ENCODE measurements at regions not wholly inside any gene's neighbourhood (a gene's known extent, or its start where the extent isn't known, plus 50 kb on each side); places are given as distances from the start of the nearest gene placed in this dataset.

GRCh38 chr2:78353168-78353567, 672.3 kb upstream of the REG3G start:
- no peak for ATAC-seq
- TF ChIP-seq RARB (CRISPR knock-in tag; IDR thresholded peaks at IDR 0.05), result no peak
- TF ChIP-seq TOX (CRISPR knock-in tag; IDR thresholded peaks at IDR 0.05; ENCODE audit: borderline replicate concordance), result no peak
- TF ChIP-seq POU6F1 (CRISPR knock-in tag; IDR thresholded peaks at IDR 0.05; ENCODE audit: borderline replicate concordance, low read depth), result no peak
- TF ChIP-seq ZFP30 (CRISPR knock-in tag; IDR thresholded peaks at IDR 0.05), result no peak
- no peak for TF ChIP-seq PATZ1 (CRISPR knock-in tag; IDR thresholded peaks at IDR 0.05; ENCODE audit: borderline replicate concordance)

- no peak for ATAC-seq
- TF ChIP-seq TCF4 (CRISPR knock-in tag; IDR thresholded peaks at IDR 0.05; ENCODE audit: borderline replicate concordance) (no peak), ARNTL (CRISPR knock-in tag; IDR thresholded peaks at IDR 0.05; ENCODE audit: borderline replicate concordance, low read depth) (no peak)
Observed at GRCh38 chr2:78355967-78356366, 669.5 kb upstream of the REG3G start.

GRCh38 chr2:78383576-78383975, 641.9 kb upstream of the REG3G start:
- no peak for TF ChIP-seq PPARA (CRISPR knock-in tag; IDR thresholded peaks at IDR 0.05; ENCODE audit: borderline replicate concordance)
- TF ChIP-seq ZC3H10 (CRISPR knock-in tag; IDR thresholded peaks at IDR 0.05), result no peak
- no peak for TF ChIP-seq ZFP3 (CRISPR knock-in tag; IDR thresholded peaks at IDR 0.05)
- TF ChIP-seq BACH2 (CRISPR knock-in tag; IDR thresholded peaks at IDR 0.05; ENCODE audit: borderline replicate concordance), result no peak
- TF ChIP-seq TOX (CRISPR knock-in tag; IDR thresholded peaks at IDR 0.05; ENCODE audit: borderline replicate concordance), result no peak
- TF ChIP-seq GLIS3 (CRISPR knock-in tag; IDR thresholded peaks at IDR 0.05), result no peak
- no peak for TF ChIP-seq PATZ1 (CRISPR knock-in tag; IDR thresholded peaks at IDR 0.05; ENCODE audit: borderline replicate concordance)
- no peak for TF ChIP-seq OSR1 (CRISPR knock-in tag; IDR thresholded peaks at IDR 0.05)
- no peak for TF ChIP-seq POU6F1 (CRISPR knock-in tag; IDR thresholded peaks at IDR 0.05; ENCODE audit: borderline replicate concordance, low read depth)
- TF ChIP-seq TCF4 (CRISPR knock-in tag; IDR thresholded peaks at IDR 0.05; ENCODE audit: borderline replicate concordance), result no peak
- TF ChIP-seq ISL1 (CRISPR knock-in tag; IDR thresholded peaks at IDR 0.05), result no peak
- no peak for TF ChIP-seq SNAI2 (CRISPR knock-in tag; IDR thresholded peaks at IDR 0.05)
- TF ChIP-seq CSRNP3 (CRISPR knock-in tag; IDR thresholded peaks at IDR 0.05), result no peak
- no peak for TF ChIP-seq CREB5 (CRISPR knock-in tag; IDR thresholded peaks at IDR 0.05; ENCODE audit: low read depth)
- no peak for TF ChIP-seq ESRRG (CRISPR knock-in tag; IDR thresholded peaks at IDR 0.05)
- TF ChIP-seq ARNTL (CRISPR knock-in tag; IDR thresholded peaks at IDR 0.05; ENCODE audit: borderline replicate concordance, low read depth), result no peak
- TF ChIP-seq ZNF565 (CRISPR knock-in tag; conservative IDR thresholded peaks at IDR 0.05; ENCODE audit: low read depth), result no peak
- no peak for TF ChIP-seq ZNF8 (CRISPR knock-in tag; IDR thresholded peaks at IDR 0.05)
- no peak for TF ChIP-seq RARB (CRISPR knock-in tag; IDR thresholded peaks at IDR 0.05)
- no peak for TF ChIP-seq ZNF70 (CRISPR knock-in tag; IDR thresholded peaks at IDR 0.05)
- no peak for ATAC-seq

Measured in SK-N-SH treated with all-trans-retinoic acid at 6 μM for 48 hours (cell line).